ENCODE measurements at regions not wholly inside any gene's neighbourhood (a gene's known extent, or its start where the extent isn't known, plus 50 kb on each side); places are given as distances from the start of the nearest gene placed in this dataset.

- no peak for TF ChIP-seq POLR2AphosphoS5 (IDR thresholded peaks at IDR 0.05; ENCODE audit: low read depth, low read length)
- no peak for TF ChIP-seq SIN3A (IDR thresholded peaks at IDR 0.05; ENCODE audit: borderline replicate concordance, insufficient read depth, low read depth, low read length)
Measured at GRCh38 chr2:145156199-145156598, 636.3 kb upstream of the ZEB2 start.
